T-helper 1 cell treated with Interleukin-12 subunit alpha and Interleukin-12 subunit beta and Interleukin-4 antibody, amounts not matched to agents 30 μg/mL and 1 μg/mL, for 36 hours (primary cell): ENCODE measurements at regions not wholly inside any gene's neighbourhood (a gene's known extent, or its start where the extent isn't known, plus 50 kb on each side); places are given as distances from the start of the nearest gene placed in this dataset.

Experiments used
- H3K27ac Mint-ChIP-seq: one replicate; pipeline ENCODE4 v1.8.0; 2021; ENCODE audit warnings: mild to moderate bottlenecking, mixed read lengths
- H3K27me3 Mint-ChIP-seq: one replicate; pipeline ENCODE4 v1.8.0; 2021; ENCODE audit warnings: low read depth, mixed read lengths
- H3K36me3 Mint-ChIP-seq: one replicate; pipeline ENCODE4 v1.8.0; 2021; ENCODE audit warnings: low read depth, mixed read lengths
- H3K4me1 Mint-ChIP-seq: one replicate; pipeline ENCODE4 v1.8.0; 2021; ENCODE audit warnings: low read depth, mixed read lengths
- H3K4me3 Mint-ChIP-seq: one replicate; pipeline ENCODE4 v1.8.0; 2021; ENCODE audit warnings: mild to moderate bottlenecking, moderate library complexity, mixed read lengths
- H3K9me3 Mint-ChIP-seq: one replicate; pipeline ENCODE4 v1.8.0; 2021; ENCODE audit warnings: mixed read lengths

- Mint-ChIP-seq H3K27me3 (no peaks in the 10 kb centered on the region), H3K9me3 (peaks cover 8% of the 10 kb centered on the region), H3K4me1 (no peaks in the 10 kb centered on the region), H3K36me3 (no peaks in the 10 kb centered on the region), H3K4me3 (no peak overlapping the region), H3K27ac (no peak overlapping the region)
Observed at GRCh38 chr3:16114429-16114828, 60.1 kb upstream of the GALNT15 start.

- Mint-ChIP-seq H3K9me3 (peaks cover 8% of the 10 kb centered on the region), H3K4me1 (no peaks in the 10 kb centered on the region), H3K36me3 (no peaks in the 10 kb centered on the region), H3K4me3 (no peak overlapping the region), H3K27me3 (no peaks in the 10 kb centered on the region), H3K27ac (no peak overlapping the region)
Observed at GRCh38 chr3:16114930-16115329, 59.5 kb upstream of the GALNT15 start.

- Mint-ChIP-seq H3K27me3 (no peaks in the 10 kb centered on the region), H3K9me3 (no peaks in the 10 kb centered on the region)
Observed at GRCh38 chr3:16118396-16118795, 56.1 kb upstream of the GALNT15 start.

GRCh38 chr3:16119887-16120286 lies 54.6 kb upstream of the GALNT15 start:
- no peak overlapping the region for H3K4me3 Mint-ChIP-seq
- H3K9me3 Mint-ChIP-seq = no peaks in the 10 kb centered on the region
- no peaks in the 10 kb centered on the region for H3K27me3 Mint-ChIP-seq
- no peak overlapping the region for H3K27ac Mint-ChIP-seq
- H3K36me3 Mint-ChIP-seq = no peaks in the 10 kb centered on the region
- H3K4me1 Mint-ChIP-seq = no peaks in the 10 kb centered on the region

More at GRCh38 chr3:16118396-16118795, 56.1 kb upstream of the GALNT15 start:
- Mint-ChIP-seq H3K36me3 (no peaks in the 10 kb centered on the region), H3K4me3 (no peak overlapping the region), H3K4me1 (no peaks in the 10 kb centered on the region), H3K27ac (no peak overlapping the region)

- Mint-ChIP-seq H3K36me3 (no peaks in the 10 kb centered on the region), H3K9me3 (no peaks in the 10 kb centered on the region), H3K27ac (no peak overlapping the region), H3K4me1 (no peaks in the 10 kb centered on the region), H3K4me3 (no peak overlapping the region), H3K27me3 (no peaks in the 10 kb centered on the region)
Observed at GRCh38 chr3:16121391-16121790, 53.1 kb upstream of the GALNT15 start.

- no peaks in the 10 kb centered on the region for H3K36me3 Mint-ChIP-seq
- no peak overlapping the region for H3K4me3 Mint-ChIP-seq
- H3K27ac Mint-ChIP-seq = no peak overlapping the region
- H3K4me1 Mint-ChIP-seq = no peaks in the 10 kb centered on the region
- H3K9me3 Mint-ChIP-seq = no peaks in the 10 kb centered on the region
- no peaks in the 10 kb centered on the region for H3K27me3 Mint-ChIP-seq
Observed at GRCh38 chr3:16122155-16122554, 52.3 kb upstream of the GALNT15 start.

- H3K36me3 Mint-ChIP-seq = no peaks in the 10 kb centered on the region
- H3K27me3 Mint-ChIP-seq = peaks cover 3% of the 10 kb centered on the region
- no peaks in the 10 kb centered on the region for H3K4me1 Mint-ChIP-seq
- no peaks in the 10 kb centered on the region for H3K9me3 Mint-ChIP-seq
- no peak overlapping the region for H3K27ac Mint-ChIP-seq
- H3K4me3 Mint-ChIP-seq = no peak overlapping the region
Observed at GRCh38 chr3:16122661-16123060, 51.8 kb upstream of the GALNT15 start.

- Mint-ChIP-seq H3K36me3 (no peaks in the 10 kb centered on the region), H3K4me1 (no peaks in the 10 kb centered on the region), H3K9me3 (no peaks in the 10 kb centered on the region), H3K27ac (no peak overlapping the region), H3K4me3 (no peak overlapping the region), H3K27me3 (peaks cover 6% of the 10 kb centered on the region)
Observed at GRCh38 chr3:16124636-16125035, 49.8 kb upstream of the GALNT15 start.
